Hindlimb muscle (tissue), 1 donor: ENCODE measurements at regions not wholly inside any gene's neighbourhood (a gene's known extent, or its start where the extent isn't known, plus 50 kb on each side); places are given as distances from the start of the nearest gene placed in this dataset.
"Not testable (repeated sequence)": the region's sequence is repeated elsewhere in the genome, so short reads cannot be mapped to it uniquely, and the experiment has no call there.

ENCODE experiments used
- DNase-seq: peaks from one replicate; pipeline ENCODE4 v3.0.0-alpha.2; 2013

DNA sequence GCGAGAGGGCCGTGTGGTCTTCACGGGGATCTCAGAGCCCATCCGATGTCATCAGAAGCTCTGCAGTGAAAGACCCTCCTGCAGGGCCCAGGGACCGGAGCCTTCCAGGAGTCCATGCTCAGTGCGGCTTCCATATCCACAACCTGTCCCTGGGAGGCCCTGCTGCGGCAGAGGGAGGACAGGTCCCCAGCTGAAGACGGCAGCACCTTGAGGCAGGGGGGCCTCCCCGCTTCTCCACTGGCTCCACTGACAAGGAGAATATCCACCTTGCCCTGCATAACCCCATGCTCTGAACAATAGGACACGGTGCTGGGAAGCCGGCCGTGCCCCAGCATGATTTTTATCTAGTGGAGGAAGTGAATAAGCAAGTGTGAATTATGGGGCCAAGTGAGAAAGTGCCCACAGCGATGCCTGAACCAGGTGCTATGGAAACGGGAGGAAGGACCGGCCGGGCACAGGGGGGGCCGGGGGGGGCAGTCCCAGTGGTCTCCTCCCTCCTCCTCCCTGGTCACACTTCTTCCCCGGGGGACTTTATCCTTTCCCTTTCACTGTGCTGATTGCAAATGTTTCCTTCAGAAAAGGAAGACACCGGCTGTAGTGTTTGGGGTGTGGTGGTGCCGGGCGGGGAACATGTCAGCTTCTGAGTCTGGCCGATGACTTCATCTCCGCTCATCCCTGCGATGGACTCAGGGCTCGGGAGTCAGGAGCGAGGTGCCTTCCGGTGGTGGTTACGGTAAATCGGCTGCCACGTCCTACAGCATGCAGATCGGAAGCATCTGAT lies 225.1 kb downstream of the ERMARD start:
- DNase-seq = no peak

DNA sequence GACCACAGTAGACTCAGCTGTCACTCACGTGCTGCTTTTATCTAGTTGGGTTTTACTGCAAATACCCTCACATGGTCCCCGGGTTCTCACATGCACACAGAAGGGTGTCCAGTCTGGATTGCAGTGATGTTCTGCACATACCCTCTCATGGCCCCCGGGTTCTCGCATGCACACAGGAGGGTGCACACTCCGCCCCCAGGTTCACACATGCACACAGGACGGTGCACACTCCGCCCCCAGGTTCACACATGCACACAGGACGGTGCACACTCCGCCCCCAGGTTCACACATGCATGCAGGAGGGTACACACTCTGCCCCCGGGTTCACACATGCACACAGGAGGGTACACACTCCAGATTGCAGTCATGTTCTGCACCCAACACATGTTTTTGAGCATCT lies 224.3 kb downstream of the ERMARD start:
- no peak for DNase-seq

DNA sequence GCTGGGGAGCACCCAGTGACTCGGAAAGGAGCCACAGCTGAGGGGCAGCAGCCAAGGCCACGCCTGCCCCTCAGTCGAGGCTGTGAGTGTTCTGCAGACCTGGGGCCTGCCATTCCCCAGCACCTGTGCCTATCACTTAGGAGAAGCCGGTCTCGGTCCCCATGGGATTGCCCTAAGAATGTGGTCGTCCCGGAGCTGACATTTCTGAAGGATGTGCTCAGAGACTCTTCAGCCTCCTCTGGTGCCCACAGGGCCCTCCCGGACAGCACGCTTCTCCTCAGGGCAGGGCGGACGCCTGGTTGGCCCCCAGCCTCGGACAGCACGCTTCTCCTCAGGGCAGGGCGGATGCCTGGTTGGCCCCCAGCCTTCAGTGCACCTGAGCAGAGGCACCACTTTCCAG lies 223.9 kb downstream of the ERMARD start:
- no peak for DNase-seq

DNA sequence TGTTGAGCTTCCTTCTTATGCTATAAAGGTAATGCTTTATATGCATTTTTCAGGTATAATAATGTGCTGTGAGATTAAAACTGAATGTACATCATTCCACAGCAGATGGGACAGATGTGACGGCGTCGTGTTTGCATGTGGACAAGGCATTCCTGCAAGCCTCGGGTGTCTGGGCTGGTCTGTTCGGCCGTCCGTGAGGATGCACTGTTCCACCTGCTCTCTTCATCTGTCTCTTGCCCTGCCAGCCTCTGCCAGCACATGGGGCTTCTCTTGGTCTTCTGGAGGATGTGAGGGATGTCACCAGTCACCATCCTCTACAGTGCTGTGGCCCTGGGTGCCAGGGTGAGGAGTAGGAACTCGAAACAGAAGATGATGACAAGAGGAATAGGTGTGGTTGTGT lies 223.2 kb downstream of the ERMARD start:
- DNase-seq = no peak

DNA sequence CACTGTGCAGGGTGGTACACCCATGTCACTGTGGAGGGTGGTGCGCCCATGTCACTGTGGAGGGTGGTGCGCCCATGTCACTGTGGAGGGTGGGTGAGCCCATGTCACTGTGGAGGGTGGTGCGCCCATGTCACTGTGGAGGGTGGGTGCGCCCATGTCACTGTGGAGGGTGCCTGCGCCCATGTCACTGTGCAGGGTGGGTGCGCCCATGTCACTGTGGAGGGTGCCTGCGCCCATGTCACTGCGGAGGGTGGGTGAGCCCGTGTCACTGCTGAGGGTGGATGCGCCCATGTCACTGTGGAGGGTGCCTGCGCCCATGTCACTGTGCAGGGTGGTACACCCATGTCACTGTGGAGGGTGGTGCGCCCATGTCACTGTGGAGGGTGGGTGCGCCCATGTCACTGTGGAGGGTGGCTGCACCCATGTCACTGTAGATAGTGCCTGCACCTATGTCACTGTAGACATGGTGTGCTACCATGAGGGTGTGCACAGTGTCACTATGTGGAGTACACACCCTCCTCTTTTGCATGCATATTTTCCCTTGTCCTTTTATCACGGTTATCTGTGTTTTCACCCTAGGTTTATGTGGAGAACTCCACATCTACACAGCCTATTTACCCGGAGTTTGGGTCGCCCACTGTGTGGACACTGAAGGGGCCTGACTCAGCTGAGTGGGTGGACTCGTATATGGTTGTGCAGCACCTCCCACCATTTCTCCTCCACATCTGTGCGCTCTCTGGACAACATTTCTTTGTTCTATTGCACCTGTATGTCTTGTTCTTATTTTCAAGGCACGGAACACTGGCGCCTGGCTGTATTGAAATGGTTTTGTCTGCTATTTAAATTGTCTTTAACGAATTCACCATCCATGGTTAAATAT lies 222.4 kb downstream of the ERMARD start:
- not testable (repeated sequence) for DNase-seq

DNA sequence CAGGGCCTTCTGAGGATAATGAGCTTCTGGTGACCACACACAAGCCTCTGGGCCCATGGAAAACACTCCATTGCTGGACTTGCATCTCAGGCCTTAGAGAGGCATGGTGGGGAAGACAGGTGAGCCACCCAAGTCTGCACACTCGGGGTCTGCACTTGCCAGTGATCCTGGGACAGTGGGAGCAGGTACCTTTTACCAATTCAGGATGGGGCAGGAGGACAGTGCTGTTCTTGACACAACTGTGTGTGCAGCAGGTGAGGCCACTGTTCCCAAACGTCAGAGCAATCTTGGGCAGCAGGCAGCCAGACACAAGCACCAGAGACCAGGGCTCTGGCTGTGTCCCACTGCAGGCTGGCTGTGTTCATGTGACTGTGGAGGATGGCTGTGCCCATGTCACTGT lies 221.3 kb downstream of the ERMARD start:
- no peak for DNase-seq

DNA sequence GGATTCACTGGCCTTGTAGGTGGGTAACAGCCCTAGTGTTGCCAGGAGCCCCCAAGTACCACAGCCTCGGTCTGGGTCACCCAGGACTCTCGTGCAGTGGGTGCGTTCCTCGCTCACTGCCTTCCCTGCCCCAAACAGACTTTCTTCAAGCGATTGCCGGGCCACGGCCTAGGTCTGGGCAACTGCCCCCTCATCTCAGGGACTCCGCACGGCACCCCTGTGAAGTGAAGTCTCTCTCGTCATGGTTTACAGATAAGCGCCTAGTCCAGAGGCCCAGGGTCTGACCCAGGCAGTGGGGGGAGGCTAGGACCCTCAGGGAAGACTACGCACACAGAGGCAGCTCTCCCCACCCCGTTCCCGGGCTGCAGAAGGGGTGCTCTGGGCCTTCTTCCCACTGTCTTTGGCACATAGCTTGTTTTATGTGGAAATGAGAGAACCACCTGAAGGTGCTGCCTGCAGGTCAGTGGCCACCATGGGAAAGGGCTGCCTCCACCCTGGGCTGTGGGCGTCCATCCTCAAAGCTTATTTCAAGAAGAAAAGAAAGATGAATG lies 220.8 kb downstream of the ERMARD start:
- no peak for DNase-seq

DNA sequence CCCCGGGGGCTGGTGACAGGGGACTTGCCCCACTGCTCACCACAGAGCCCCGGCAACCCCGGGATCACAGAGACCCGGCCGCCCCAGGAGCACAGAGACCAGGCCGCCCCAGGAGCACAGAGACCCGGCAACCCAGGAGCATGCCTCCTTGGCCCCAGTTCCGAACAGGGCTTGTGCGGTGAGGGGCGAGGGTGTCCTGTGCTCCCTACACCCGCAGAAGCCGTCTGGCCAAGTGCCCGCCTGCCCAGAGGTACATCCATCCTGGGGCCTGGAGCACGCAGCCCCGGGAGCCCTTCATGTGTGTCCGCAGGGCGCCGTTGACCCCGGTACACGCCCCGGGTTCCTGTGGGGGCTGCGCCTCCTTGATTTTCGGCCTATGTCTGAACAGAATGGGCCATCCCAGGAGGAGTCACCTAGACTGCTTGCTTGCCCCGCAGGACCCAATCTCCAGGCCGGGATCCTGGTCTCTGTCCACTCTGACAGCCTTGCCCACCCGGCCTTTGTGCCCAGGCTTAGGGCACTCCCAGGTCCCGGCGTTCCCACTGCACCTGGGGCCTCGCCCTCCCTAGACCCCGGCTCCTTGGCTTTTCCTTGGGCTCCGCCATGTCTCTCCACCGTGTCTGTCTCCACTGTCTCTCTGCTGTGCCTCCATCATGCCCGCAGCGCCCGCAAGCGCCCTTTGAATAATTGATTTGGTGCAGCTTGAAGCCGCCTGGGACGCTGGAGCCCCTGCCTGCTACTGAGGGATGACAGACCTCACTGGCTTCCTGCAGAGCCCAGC lies 219.8 kb downstream of the ERMARD start:
- no peak for DNase-seq

DNA sequence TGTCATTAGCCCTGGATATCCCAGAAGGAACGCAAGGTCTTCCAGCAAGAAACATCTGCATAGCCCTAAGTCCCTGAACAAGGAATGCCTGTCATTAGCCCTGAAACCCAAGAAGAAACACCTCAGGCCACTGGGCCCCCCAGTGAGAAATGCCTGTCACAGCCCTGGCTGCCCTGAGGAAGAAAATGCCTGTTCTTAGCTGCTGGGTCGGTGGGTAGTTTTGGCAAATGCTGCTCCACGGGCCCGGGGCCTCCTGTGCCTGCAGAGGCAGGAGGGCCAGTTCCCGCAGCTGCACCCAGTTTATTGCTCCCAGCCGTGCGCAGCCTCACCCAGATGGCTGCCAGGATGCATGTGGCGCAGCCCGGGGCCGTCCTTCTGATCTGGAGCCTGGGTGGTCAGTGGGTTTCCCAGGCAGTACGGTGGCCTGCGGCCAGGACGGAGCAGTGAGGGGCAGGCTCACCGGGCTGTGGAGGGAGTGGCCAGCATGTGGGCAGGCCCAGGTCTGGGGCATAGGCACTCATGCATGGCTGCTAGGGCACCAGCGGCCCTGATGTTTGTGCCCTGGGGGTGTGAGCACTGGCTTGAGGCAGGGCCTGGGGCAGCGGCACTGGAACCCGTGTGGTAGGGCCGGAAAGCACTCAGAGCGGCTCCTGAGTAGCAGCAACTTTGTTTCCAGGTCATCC lies 219.0 kb downstream of the ERMARD start:
- DNase-seq = no peak

DNA sequence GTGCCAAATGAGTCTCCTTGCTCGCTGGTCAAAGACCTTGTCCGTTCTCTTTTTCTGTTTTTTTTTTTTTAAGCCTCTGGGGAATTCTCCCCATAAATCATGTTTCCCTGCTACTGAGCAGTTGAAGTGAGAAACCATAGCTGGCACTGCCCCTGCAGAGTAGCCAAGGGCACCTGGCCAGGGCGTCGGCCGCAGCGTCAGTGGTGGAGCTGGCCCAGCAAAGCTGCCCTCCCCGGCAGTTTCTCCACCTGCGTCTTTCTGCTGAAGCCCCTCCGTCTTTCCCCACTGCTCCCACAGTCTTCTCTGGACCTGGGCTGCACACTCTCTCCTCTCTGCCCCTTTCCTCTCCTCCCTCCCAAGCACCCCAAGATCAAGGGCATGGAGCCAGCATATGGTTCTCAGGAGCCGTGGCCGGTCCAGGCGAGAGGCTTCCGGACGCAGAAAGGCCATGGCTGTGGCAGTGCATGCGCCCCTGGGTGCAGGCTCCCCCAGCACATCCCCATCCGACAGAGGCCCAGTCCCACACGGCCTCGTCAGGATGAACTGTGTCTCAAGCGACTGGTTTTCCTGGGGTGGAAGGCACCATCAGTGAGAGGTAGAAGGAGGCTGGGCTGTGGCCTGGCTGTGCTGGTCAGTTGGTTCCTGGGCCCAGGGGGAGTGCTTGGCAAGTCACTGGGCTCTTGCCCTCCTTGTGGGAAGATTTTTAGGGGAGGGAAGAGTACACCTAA lies 218.1 kb downstream of the ERMARD start:
- no peak for DNase-seq

DNA sequence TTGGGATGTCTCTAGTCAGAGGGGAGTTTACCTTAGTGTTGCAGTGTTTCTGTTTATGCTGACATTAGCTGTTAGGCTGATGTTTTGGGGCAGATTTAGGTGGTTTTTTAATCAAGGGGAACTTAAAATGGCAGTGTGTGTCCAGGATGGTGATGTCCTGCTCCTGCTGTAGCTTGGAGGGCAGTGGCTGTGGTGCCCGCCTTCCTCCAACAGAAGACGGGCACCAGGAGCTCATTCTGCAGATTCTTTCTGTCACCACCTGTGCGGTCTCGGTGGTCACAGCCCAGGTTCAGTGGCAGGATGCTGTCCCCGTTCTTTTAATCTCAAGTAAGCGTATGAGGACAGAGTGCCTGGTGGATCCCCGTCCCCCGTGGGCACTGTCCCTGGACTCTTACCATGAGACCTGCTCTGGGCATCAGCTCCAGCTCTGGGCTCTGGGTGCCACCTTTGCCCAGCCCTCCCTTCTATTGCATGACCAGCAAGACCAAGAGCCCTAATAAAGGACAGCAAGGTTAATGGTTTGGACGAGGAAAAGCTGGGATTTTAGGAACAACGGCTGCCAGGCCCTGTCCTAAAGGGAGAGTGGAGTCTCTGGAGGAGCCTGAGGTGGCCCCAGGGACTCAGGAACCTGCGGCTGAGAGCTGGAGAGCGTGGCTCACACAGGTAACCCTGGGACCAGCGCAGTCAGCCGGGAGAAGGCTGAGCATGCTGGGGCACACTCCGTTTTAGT lies 217.3 kb downstream of the ERMARD start:
- no peak for DNase-seq

DNA sequence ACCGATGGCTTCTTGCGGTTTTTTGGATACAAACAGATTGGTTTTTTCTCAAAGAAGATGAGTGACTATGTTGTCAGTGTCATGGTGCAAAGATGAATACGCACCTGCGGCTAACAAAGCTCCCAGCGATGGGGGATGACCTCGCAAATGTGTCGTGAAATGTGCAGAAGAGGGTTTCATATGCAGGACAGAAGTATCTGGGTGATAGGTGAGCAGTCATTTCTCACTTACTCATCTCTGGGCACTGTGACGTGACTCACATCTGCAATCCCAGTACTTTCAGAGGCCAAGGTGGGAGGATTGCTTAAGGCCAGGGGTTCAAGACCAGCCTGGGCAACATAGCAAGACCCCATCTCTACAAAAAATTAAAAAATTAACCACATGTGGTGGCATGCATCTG lies 216.3 kb downstream of the ERMARD start:
- DNase-seq = no peak

DNA sequence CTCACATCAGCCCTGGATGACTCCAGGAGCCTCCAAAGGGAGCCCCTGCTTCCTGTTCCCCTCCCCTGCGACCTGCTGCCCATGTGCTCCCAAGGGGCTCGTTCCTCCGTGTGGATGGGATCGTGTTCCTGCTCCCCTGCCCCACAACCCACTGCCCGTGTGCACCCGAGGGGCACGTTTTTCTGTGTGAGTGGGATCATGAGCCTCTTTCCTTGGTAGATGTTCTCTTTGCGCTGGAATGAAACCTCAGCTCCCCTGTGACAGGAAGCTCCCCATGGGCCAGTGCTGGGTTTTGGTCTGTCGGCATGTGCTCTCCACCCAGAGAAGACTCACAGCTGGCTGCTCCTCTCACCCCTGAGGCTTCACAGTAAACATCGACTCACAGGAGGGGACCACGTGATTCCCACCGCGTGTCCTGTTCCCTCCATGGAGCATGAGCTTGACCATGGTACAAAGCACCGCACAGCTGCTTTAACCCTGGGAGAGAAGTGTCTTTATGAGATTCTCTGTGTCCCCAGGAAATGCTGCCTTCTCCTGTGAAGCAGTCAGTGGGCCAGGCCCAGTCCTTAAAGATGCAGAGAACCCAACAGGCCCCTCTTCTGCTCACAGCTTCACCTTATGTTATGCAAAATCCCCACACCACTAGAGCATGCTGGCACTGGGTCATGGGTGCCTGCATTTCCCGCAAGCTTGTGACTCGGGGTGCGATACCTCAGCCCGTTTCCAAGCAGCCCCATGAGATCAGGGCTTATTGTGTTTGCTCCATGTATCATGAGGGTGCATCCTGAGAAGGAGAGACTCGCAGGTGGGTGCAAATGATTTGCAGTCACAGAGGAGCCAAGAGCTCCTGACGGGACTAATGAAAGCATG lies 215.1 kb downstream of the ERMARD start:
- DNase-seq = no peak

DNA sequence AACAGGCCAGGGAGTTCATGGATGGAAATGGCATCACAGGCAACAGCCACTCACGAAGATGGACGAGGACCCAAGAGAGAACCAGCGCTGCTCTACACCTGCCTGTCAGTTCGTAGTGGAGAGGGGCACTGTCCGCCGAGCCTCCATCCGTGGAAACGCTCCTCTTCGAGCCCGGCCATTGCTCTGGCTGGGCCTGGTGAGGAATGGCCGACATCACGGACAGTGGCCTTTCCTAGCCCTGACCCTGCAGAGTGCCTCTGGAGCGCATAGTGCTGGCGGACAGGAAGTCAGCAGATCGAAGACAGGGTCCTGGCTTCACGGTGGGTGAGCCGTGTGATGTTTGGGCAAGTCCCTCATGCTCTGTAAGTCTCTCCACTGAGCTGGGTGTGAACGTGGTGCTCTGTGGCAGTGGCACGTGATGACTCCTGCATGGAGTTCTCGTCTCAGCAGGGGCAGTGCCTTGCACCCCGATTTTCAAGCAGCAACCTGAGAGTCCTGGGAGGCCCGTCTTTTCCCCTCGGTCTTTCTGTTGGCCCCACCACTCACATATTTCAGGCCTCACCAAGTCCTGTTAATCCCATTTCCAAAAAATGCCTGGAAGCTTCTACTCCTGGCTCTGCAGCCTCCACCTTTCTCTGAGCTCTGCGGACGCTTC lies 214.4 kb downstream of the ERMARD start:
- DNase-seq = no peak

DNA sequence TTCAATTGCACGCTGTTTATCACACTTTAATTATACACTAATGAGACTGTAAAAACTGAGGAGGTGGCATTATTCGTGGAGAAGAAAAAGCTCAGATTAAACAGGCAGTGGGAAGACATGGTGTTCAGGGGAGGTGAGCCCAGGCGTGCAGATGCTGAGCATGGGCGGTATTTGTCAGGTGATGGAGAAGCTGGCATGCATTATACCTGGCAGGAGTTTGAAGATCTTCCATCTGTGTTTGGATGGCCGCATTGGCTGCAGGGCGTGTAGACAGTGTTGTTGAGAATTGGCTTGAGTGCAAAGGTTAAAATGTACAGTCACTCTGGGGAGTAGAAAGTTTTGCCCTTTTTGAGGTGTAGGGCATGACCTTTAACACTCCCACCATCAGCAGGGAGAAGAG lies 213.8 kb downstream of the ERMARD start:
- DNase-seq = no peak

DNA sequence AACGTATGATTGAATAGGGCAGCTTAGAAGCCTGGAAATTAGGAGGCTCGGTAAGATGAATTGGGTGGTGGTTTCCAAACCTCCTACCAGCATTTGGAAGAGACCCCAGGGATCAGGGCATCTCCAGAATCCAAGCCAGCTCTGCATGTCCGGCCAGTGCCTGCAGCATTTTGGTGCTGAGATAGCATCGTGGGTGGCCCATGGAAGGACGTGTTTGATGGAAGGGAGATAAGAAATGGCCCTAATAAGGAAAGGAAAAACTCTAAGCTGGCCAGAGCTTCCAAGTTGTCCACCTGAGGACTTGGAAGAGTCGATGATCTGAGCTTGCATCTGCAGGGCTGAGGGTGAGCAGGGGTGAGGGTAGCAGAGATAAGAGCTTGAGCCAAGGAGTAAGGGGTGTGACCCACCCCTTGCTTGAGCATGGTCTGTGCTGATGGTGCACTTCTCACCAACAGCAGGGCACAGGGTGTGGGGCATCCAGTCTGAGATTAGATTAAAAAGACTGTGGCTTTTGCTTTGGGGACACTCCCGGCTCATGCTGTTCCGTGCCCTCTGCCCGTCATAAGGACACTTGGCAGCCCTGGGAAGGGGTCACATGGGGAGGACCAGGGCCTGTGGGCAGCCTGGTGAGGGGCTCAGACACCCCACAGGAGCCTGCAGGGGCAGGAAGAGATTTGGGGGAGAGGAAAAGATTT lies 213.2 kb downstream of the ERMARD start:
- DNase-seq = no peak

DNA sequence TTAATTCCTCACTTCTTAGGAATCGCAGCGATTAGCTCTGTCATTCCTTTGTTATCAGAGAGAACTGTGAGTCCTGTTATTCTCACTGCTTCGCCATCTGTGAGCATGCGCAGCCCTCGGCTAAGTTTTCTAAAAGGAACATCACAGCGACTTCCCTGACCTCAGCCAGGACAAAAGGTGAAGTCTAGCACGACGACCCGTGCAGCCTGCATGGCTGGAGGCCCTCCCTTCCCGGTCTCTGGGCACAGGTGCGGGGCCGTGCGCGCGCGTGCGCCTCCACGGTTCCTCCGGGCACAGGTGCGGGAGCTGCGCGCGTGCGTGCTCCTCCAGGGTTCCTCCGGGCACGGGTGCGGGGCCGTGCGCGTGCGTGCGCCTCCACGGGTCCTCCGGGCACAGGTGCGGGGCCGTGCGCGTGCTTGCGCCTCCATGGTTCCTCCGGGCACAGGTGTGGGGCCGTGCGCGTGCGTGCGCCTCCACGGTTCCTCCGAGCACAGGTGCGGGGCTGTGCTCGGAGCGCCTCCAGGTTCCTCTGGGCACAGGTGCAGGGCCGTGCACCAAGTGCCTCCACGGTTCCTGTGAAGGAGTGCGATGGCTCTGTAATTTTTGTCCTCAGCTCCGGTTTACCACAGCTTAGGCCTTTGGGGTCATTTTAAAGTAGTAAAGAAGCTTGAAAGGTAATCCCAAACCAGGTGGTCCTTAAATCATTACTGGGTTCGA lies 212.3 kb downstream of the ERMARD start:
- DNase-seq = no peak
